Natural killer cell (primary cell): ENCODE measurements at regions not wholly inside any gene's neighbourhood (a gene's known extent, or its start where the extent isn't known, plus 50 kb on each side); places are given as distances from the start of the nearest gene placed in this dataset.
A peak's percentile ranks its signal among the peaks of the same experiment; 100 is the strongest.

Experiments used
- ATAC-seq, 3 donors: fragments of 150-1000 bp in 2 of 3; fragments of 200-7000 bp in 1 of 3; cut with Tn5 transposase; 1 replicate in 1 of 3; 2 replicates in 2 of 3; pipeline ENCODE4 v1.10.0; 2021; ENCODE audit warnings: mild to moderate bottlenecking in 2 of 3, moderate library complexity in 2 of 3
- DNase-seq, 2 donors: peaks; one replicate each; pipeline versions ENCODE4 v3.0.0 to v3.0.0-alpha.2; 2013 to 2021; ENCODE audit warnings: mixed read lengths in 1 of 2
- H3K27ac ChIP-seq: one replicate; pipeline ENCODE4 v1.5.1; 2013; ENCODE audit warnings: mild to moderate bottlenecking, low read length
- H3K27me3 ChIP-seq: one replicate; pipeline ENCODE4 v1.6.1; 2013; ENCODE audit warnings: low read length; ENCODE audit not compliant: control insufficient read depth, insufficient read depth
- H3K36me3 ChIP-seq: one replicate; pipeline ENCODE4 v1.6.1; 2013; ENCODE audit warnings: low read length; ENCODE audit not compliant: control insufficient read depth, insufficient read depth
- H3K4me1 ChIP-seq: one replicate; pipeline ENCODE4 v1.6.1; 2013; ENCODE audit warnings: low read length; ENCODE audit not compliant: control insufficient read depth, insufficient read depth
- H3K4me3 ChIP-seq: one replicate; pipeline ENCODE4 v1.5.1; 2013; ENCODE audit warnings: low read length
- H3K9me3 ChIP-seq: one replicate; pipeline ENCODE4 v1.6.1; 2013; ENCODE audit warnings: low read length; ENCODE audit not compliant: control insufficient read depth, insufficient read depth
- H3K27ac Mint-ChIP-seq, 2 donors: one replicate each; pipeline ENCODE4 v1.8.0; 2022; ENCODE audit warnings: mild to moderate bottlenecking in 2 of 2, mixed read lengths in 2 of 2, moderate library complexity in 1 of 2
- H3K27me3 Mint-ChIP-seq, 2 donors: one replicate each; pipeline ENCODE4 v1.8.0; 2022; ENCODE audit warnings: low read depth in 2 of 2, mixed read lengths in 2 of 2
- H3K36me3 Mint-ChIP-seq: one replicate; pipeline ENCODE4 v1.8.0; 2022; ENCODE audit warnings: mixed read lengths
- H3K4me1 Mint-ChIP-seq, 2 donors: one replicate each; pipeline ENCODE4 v1.8.0; 2022; ENCODE audit warnings: mixed read lengths in 2 of 2
- H3K4me3 Mint-ChIP-seq: one replicate; pipeline ENCODE4 v1.8.0; 2022; ENCODE audit warnings: mild to moderate bottlenecking, moderate library complexity, mixed read lengths
- H3K9me3 Mint-ChIP-seq, 2 donors: one replicate each; pipeline ENCODE4 v1.8.0; 2022; ENCODE audit warnings: mixed read lengths in 2 of 2
- CTCF ChIP-seq: fragments of 200-600 bp; IDR thresholded peaks from one replicate; pipeline ENCODE4 v1.8.0; 2022; ENCODE audit warnings: antibody characterized with exemption
- WGBS: methylation state at CpG from one replicate; pipeline ENCODE4 v1.1.7; 2013; ENCODE audit warnings: missing lambda C conversion rate; ENCODE audit not compliant: insufficient coverage; 5-methylcytosine and 5-hydroxymethylcytosine counted together
- intact Hi-C: fragments of 100-400 bp; cut with micrococcal nuclease; formaldehyde crosslinking; loops from one replicate; pipeline ENCODE4 v1.14.2; 2022

- WGBS: 94% methylated on average over 3 of the region's 5 CpGs
- Mint-ChIP-seq H3K27ac (no peak overlapping the region), H3K36me3 (no peaks in the 10 kb centered on the region), H3K4me1 (peaks cover 13 to 44% of the 10 kb centered on the region in 2 donors), H3K4me3 (no peak overlapping the region), H3K27me3 (peaks cover 0 to 27% of the 10 kb centered on the region in 2 donors), H3K9me3 (no peaks in the 10 kb centered on the region)
- Histone ChIP-seq H3K9me3 (no peaks in the 10 kb centered on the region), H3K36me3 (no peaks in the 10 kb centered on the region), H3K27ac (no peak overlapping the region), H3K27me3 (no peaks in the 10 kb centered on the region), H3K4me3 (no peak overlapping the region), H3K4me1 (peaks cover 14% of the 10 kb centered on the region)
- ATAC-seq: no peak
- no peak for DNase-seq
- no peak for TF ChIP-seq CTCF
- intact Hi-C loops: no loop called here
Observed at GRCh38 chr10:3425261-3425660, 252.7 kb upstream of the PITRM1 start.

GRCh38 chr10:3424111-3424851 lies 251.7 kb upstream of the PITRM1 start:
- intact Hi-C loops: no loop called here
- Mint-ChIP-seq H3K4me1 (peaks cover 22 to 54% of the 10 kb centered on the region in 2 donors), H3K27me3 (peaks cover 0 to 28% of the 10 kb centered on the region in 2 donors), H3K9me3 (no peaks in the 10 kb centered on the region), H3K27ac (peak overlapping the region in 1 of 2 donors; percentile 63), H3K4me3 (no peak overlapping the region), H3K36me3 (no peaks in the 10 kb centered on the region)
- no peak for DNase-seq
- Histone ChIP-seq H3K27ac (no peak overlapping the region), H3K4me1 (peaks cover 20% of the 10 kb centered on the region), H3K9me3 (no peaks in the 10 kb centered on the region), H3K4me3 (no peak overlapping the region), H3K36me3 (no peaks in the 10 kb centered on the region), H3K27me3 (no peaks in the 10 kb centered on the region)
- TF ChIP-seq CTCF: no peak
- ATAC-seq: no peak
- 63% methylated on average over 26 of the region's 26 CpGs for WGBS

- Histone ChIP-seq H3K27me3 (no peaks in the 10 kb centered on the region), H3K4me1 (peaks cover 20% of the 10 kb centered on the region), H3K36me3 (no peaks in the 10 kb centered on the region), H3K27ac (no peak overlapping the region), H3K4me3 (no peak overlapping the region), H3K9me3 (no peaks in the 10 kb centered on the region)
- 96% methylated on average over 14 of the region's 14 CpGs for WGBS
- Mint-ChIP-seq H3K4me1 (peaks cover 24 to 55% of the 10 kb centered on the region in 2 donors), H3K4me3 (no peak overlapping the region), H3K27ac (peak overlapping the region in 1 of 2 donors; percentile 51), H3K9me3 (no peaks in the 10 kb centered on the region), H3K27me3 (peaks cover 0 to 28% of the 10 kb centered on the region in 2 donors), H3K36me3 (no peaks in the 10 kb centered on the region)
- ATAC-seq: no peak
- no peak for TF ChIP-seq CTCF
- intact Hi-C loops: no loop called here
- no peak for DNase-seq
Observed at GRCh38 chr10:3423384-3423783, 250.8 kb upstream of the PITRM1 start.

GRCh38 chr10:3422282-3422681 lies 249.7 kb upstream of the PITRM1 start:
- no peak overlapping the region for H3K4me3 ChIP-seq
- intact Hi-C loops: no loop called here
- no peaks in the 10 kb centered on the region for H3K27me3 ChIP-seq
- no peak overlapping the region for H3K4me3 Mint-ChIP-seq
- no peaks in the 10 kb centered on the region for H3K36me3 Mint-ChIP-seq
- H3K4me1 Mint-ChIP-seq: peaks cover 24 to 55% of the 10 kb centered on the region in 2 donors
- H3K36me3 ChIP-seq: no peaks in the 10 kb centered on the region
- no peak for TF ChIP-seq CTCF
- DNase-seq (no peak), ATAC-seq (peak in 2 of 3 donors; percentile 22 to 43)
- no peaks in the 10 kb centered on the region for H3K9me3 ChIP-seq
- no peaks in the 10 kb centered on the region for H3K9me3 Mint-ChIP-seq
- peak overlapping the region in 1 of 2 donors; percentile 27 for H3K27ac Mint-ChIP-seq
- peaks cover 20% of the 10 kb centered on the region for H3K4me1 ChIP-seq
- H3K27me3 Mint-ChIP-seq: peaks cover 0 to 28% of the 10 kb centered on the region in 2 donors
- 55% methylated on average over 8 of the region's 8 CpGs for WGBS
- H3K27ac ChIP-seq: no peak overlapping the region
